ENCODE measurements at regions not wholly inside any gene's neighbourhood (a gene's known extent, or its start where the extent isn't known, plus 50 kb on each side); places are given as distances from the start of the nearest gene placed in this dataset.

DNA sequence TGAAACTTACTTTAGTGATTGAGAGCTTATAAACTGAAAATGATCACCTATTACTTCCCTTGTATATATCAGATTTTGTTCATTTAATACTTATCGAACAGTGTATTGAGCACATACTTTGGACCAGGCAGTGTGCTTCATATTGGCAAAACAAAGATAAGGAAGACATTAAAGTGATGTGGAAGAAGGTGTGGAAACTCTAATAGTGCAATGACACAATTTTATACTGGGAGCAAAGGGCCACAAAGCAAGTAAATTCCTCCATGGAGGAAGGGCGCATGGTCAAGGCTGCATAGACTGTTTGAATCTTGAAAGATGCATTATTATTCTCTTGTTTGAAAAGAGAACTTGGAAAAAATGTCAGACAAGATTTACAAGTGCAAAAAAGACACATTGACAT is 936.5 kb upstream of the DDX18 start:
- Histone ChIP-seq H4K20me1 (replicated peaks in 1 of 2; ENCODE audit: control insufficient read depth in 1 of 2, insufficient read depth in 2 of 2, low read length in 2 of 2) (no peaks in the 10 kb centered on the region), H3K4me2 (ENCODE audit: insufficient read depth in 1 of 2, low read depth in 2 of 2, low read length in 2 of 2) (no peak overlapping the region), H2BK120ac (replicated peaks; ENCODE audit: low read depth, low read length) (no peak overlapping the region), H3K14ac (ENCODE audit: insufficient read length) (no peak overlapping the region), H4K8ac (ENCODE audit: extremely low read depth, insufficient read depth, low read length) (no peak overlapping the region), H3K36me3 (ENCODE audit: control insufficient read depth in 2 of 4, insufficient read depth in 4 of 4, low read length in 3 of 4) (no peaks in the 10 kb centered on the region), H2BK12ac (ENCODE audit: low read depth, low read length) (no peak overlapping the region), H3K79me1 (ENCODE audit: low read depth, low read length) (no peaks in the 10 kb centered on the region), H4K91ac (replicated peaks; ENCODE audit: insufficient read length, low read length) (no peak overlapping the region), H3K4me3 (ENCODE audit: extremely low read depth in 1 of 4, insufficient read depth in 2 of 4, low read depth in 3 of 4, low read length in 4 of 4) (no peak overlapping the region), H2BK20ac (ENCODE audit: low read length) (no peak overlapping the region), H3K27me3 (replicated peaks in 1 of 4; ENCODE audit: control insufficient read depth in 3 of 4, extremely low read depth in 1 of 4, insufficient read depth in 3 of 4, low read length in 3 of 4) (no peaks in the 10 kb centered on the region), H3K4ac (replicated peaks; ENCODE audit: insufficient read length, low read depth, low read length) (no peak overlapping the region), H3K4me1 (replicated peaks in 1 of 4; ENCODE audit: control insufficient read depth in 3 of 4, insufficient read depth in 4 of 4, low read length in 3 of 4) (no peaks in the 10 kb centered on the region), H3K9me3 (ENCODE audit: insufficient read depth in 2 of 2, low read depth in 1 of 2, low read length in 1 of 2) (no peaks in the 10 kb centered on the region), H2AFZ (ENCODE audit: low read length) (no peak overlapping the region), H3K9ac (replicated peaks in 1 of 4; ENCODE audit: extremely low read depth in 1 of 4, low read depth in 3 of 4, low read length in 3 of 4) (no peak overlapping the region), H4K5ac (ENCODE audit: insufficient read length, low read depth, low read length) (no peak overlapping the region), H3K18ac (ENCODE audit: extremely low read depth, low read length) (no peak overlapping the region), H2BK15ac (ENCODE audit: low read length) (no peak overlapping the region), H3K27ac (ENCODE audit: low read depth, low read length) (no peak overlapping the region), H3K79me2 (ENCODE audit: control insufficient read depth in 1 of 2, insufficient read depth in 2 of 2, low read length in 2 of 2) (no peaks in the 10 kb centered on the region), H3K23me2 (ENCODE audit: low read depth, low read length) (no peaks in the 10 kb centered on the region), H2AK5ac (ENCODE audit: low read depth, low read length) (no peak overlapping the region), H3K23ac (ENCODE audit: insufficient read length) (no peak overlapping the region), H3K56ac (replicated peaks; ENCODE audit: insufficient read length, low read depth, low read length) (no peak overlapping the region), H2BK5ac (ENCODE audit: low read depth, low read length) (no peak overlapping the region)
- WGBS, 2 experiments (ENCODE audit: extremely low coverage in 1 of 2, insufficient coverage in 1 of 2, insufficient read length in 1 of 2, insufficient replicate concordance in 2 of 2, low coverage in 1 of 2, low lambda C conversion rate in 2 of 2, missing lambda C conversion rate in 1 of 2): 96% methylated on average over 2 of the region's 2 CpGs; no CpG with 5 or more reads in 1 of the 2 experiments
- POLR2A ChIA-PET (ENCODE audit: partially characterized antibody): no interaction called here
- FAIRE-seq (no peak), DNase-seq (ENCODE audit: low read depth in 1 of 2, low spot score in 2 of 2) (no peak)
- CTCF ChIA-PET (ENCODE audit: partially characterized antibody): no interaction called here
- no peak for TF ChIP-seq CHD1 (IDR thresholded peaks at IDR 0.05; ENCODE audit: low read depth, low read length)
